Caco-2 (cell line): ENCODE measurements at regions not wholly inside any gene's neighbourhood (a gene's known extent, or its start where the extent isn't known, plus 50 kb on each side); places are given as distances from the start of the nearest gene placed in this dataset.
"Not testable (repeated sequence)": the region's sequence is repeated elsewhere in the genome, so short reads cannot be mapped to it uniquely, and the experiment has no call there.

ENCODE experiments used
- BruUV-seq: library from RNA; stranded (reverse); fragments of 400-500 nt; replicated peaks from 2 replicates; lab custom pipeline; 2021; lab: Mats Ljungman, UMichigan
- CTCF ChIA-PET: fragments of 300-600 bp; sonication (Branson Sonifier 250); formaldehyde crosslinking; loops from one replicate; lab custom pipeline; 2022; ENCODE audit warnings: antibody characterized with exemption; lab: Charles Lee
- POLR2A ChIA-PET: fragments of 300-600 bp; sonication (Branson Sonifier 250); formaldehyde crosslinking; loops from one replicate; lab custom pipeline; 2022; ENCODE audit warnings: antibody characterized with exemption; lab: Charles Lee
- DNase-seq, 2 experiments: peaks; one replicate each; pipeline versions ENCODE4 v3.0.0 to v3.0.0-alpha.2; 2020 to 2022
- H3K27me3 ChIP-seq: replicated peaks from 2 replicates; pipeline ENCODE4 v1.6.0; 2011; ENCODE audit warnings: low read length; ENCODE audit not compliant: control insufficient read depth, insufficient read depth
- H3K36me3 ChIP-seq: 2 replicates; pipeline ENCODE4 v1.5.1; 2011; ENCODE audit warnings: low read length; ENCODE audit not compliant: control insufficient read depth, insufficient read depth
- H3K4me1 ChIP-seq: fragments of 250-450 bp; sonication (Bioruptor Pico); 2 replicates; pipeline ENCODE4 v1.5.1; 2020; ENCODE audit warnings: mild to moderate bottlenecking
- H3K4me3 ChIP-seq: 2 replicates; pipeline ENCODE4 v1.5.1; 2011; ENCODE audit warnings: low read depth, mild to moderate bottlenecking, control low read depth, low read length
- H3K9me3 ChIP-seq: fragments of 250-450 bp; sonication (Bioruptor Pico); 2 replicates; pipeline ENCODE4 v1.5.1; 2020; ENCODE audit warnings: mild to moderate bottlenecking, moderate library complexity
- H3K27ac Mint-ChIP-seq: one replicate; pipeline ENCODE4 v1.8.0; 2022; ENCODE audit warnings: mixed read lengths; ENCODE audit not compliant: unreplicated experiment
- H3K27me3 Mint-ChIP-seq: one replicate; pipeline ENCODE4 v1.8.0; 2022; ENCODE audit warnings: mixed read lengths; ENCODE audit not compliant: insufficient read depth, unreplicated experiment
- H3K36me3 Mint-ChIP-seq: one replicate; pipeline ENCODE4 v1.8.0; 2022; ENCODE audit warnings: mild to moderate bottlenecking, mixed read lengths; ENCODE audit not compliant: insufficient read depth, unreplicated experiment
- H3K4me1 Mint-ChIP-seq: one replicate; pipeline ENCODE4 v1.8.0; 2022; ENCODE audit warnings: low read depth, mixed read lengths; ENCODE audit not compliant: unreplicated experiment
- H3K4me3 Mint-ChIP-seq: one replicate; pipeline ENCODE4 v1.8.0; 2022; ENCODE audit warnings: mild to moderate bottlenecking, moderate library complexity, mixed read lengths; ENCODE audit not compliant: unreplicated experiment
- H3K9me3 Mint-ChIP-seq: one replicate; pipeline ENCODE4 v1.8.0; 2022; ENCODE audit warnings: mixed read lengths; ENCODE audit not compliant: unreplicated experiment
- CTCF ChIP-seq, 2 experiments: fragments of 200-600 bp in 1 of 2; IDR thresholded peaks; 1 replicate in 1 of 2; 2 replicates in 1 of 2; pipeline versions ENCODE4 v1.5.1 to v1.8.0; 2011 to 2022; ENCODE audit warnings: antibody characterized with exemption in 1 of 2, control low read depth in 1 of 2, inconsistent platforms in 1 of 2, low read depth in 1 of 2, low read length in 1 of 2, mild to moderate bottlenecking in 1 of 2, moderate library complexity in 1 of 2; ENCODE audit not compliant: insufficient read depth in 1 of 2, severe bottlenecking in 1 of 2, unreplicated experiment in 1 of 2
- intact Hi-C: fragments of 100-400 bp; cut with micrococcal nuclease; formaldehyde crosslinking; loops from one replicate; pipeline ENCODE4 v1.10.0; 2022; ENCODE audit not compliant: unreplicated experiment

DNA sequence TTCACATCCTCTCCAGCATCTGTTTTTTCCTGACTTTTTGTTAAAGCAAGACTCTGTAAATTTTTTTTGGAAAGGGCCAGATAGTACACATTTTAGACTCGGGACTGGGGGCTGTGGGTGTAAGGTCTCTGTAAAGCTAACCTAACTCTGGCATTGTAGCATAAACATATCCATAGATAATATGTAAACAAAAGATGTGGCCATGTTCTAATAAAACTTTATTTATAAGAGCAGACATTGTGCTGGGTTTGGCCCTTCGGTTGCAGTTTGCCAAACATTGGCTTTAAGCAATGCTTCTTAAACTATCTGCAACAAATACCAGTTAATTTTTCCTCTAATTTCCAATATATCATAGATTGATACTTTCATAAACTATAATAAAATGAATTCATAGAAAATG is 605.2 kb downstream of the EBF1 start:
- H3K4me1 ChIP-seq = no peaks in the 10 kb centered on the region
- Mint-ChIP-seq H3K36me3 (no peaks in the 10 kb centered on the region), H3K4me3 (no peak overlapping the region), H3K4me1 (no peaks in the 10 kb centered on the region), H3K27me3 (peaks cover 6% of the 10 kb centered on the region), H3K27ac (no peak overlapping the region), H3K9me3 (no peaks in the 10 kb centered on the region)
- no peak for DNase-seq
- intact Hi-C loops = no loop called here
- ChIA-PET POLR2A (no interaction called here), CTCF (no interaction called here)
- no peak overlapping the region for H3K4me3 ChIP-seq
- no peaks in the 10 kb centered on the region for H3K27me3 ChIP-seq
- no peaks in the 10 kb centered on the region for H3K9me3 ChIP-seq
- TF ChIP-seq CTCF (IDR thresholded peaks at IDR 0.05; ENCODE audit: insufficient read depth in 1 of 2, low read depth in 1 of 2, low read length in 1 of 2, severe bottlenecking in 1 of 2, unreplicated experiment in 1 of 2) = no peak
- no peaks in the 10 kb centered on the region for H3K36me3 ChIP-seq
- no TSS peak for BruUV-seq

DNA sequence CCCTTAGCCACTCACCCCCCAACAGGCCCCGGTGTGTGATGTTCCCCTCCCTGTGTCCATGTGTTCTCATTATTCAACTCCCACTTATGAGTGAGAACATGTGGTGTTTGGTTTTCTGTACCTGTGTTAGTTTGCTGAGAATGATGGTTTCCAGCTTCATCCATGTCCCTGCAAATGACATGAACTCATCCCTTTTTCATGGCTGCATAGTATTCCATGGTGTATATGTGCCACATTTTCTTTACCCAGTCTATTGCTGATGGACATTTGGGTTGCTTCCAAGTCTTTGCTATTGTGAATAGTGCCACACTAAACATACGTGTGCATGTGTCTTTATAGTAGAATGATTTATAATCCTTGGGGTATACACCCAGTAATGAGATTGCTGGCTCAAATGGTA is 605.7 kb downstream of the EBF1 start:
- H3K9me3 Mint-ChIP-seq, CTCF ChIA-PET, BruUV-seq, H3K36me3 Mint-ChIP-seq, H3K4me3 ChIP-seq, H3K4me1 Mint-ChIP-seq, H3K4me3 Mint-ChIP-seq, H3K9me3 ChIP-seq, H3K27ac Mint-ChIP-seq, DNase-seq, intact Hi-C loops, H3K36me3 ChIP-seq, H3K4me1 ChIP-seq, H3K27me3 Mint-ChIP-seq, H3K27me3 ChIP-seq, POLR2A ChIA-PET: not testable (repeated sequence)

GRCh38 chr5:158492841-158493242 is 606.9 kb downstream of the EBF1 start:
- no TSS peak for BruUV-seq

More at GRCh38 chr5:158492841-158493242, 606.9 kb downstream of the EBF1 start:
- H3K9me3 ChIP-seq = no peaks in the 10 kb centered on the region
- Mint-ChIP-seq H3K36me3 (no peaks in the 10 kb centered on the region), H3K9me3 (no peaks in the 10 kb centered on the region), H3K27me3 (peaks cover 6% of the 10 kb centered on the region), H3K4me1 (no peaks in the 10 kb centered on the region), H3K27ac (no peak overlapping the region), H3K4me3 (no peak overlapping the region)
- no peak for DNase-seq
- TF ChIP-seq CTCF (IDR thresholded peaks at IDR 0.05; ENCODE audit: insufficient read depth in 1 of 2, low read depth in 1 of 2, low read length in 1 of 2, severe bottlenecking in 1 of 2, unreplicated experiment in 1 of 2) = no peak
- H3K27me3 ChIP-seq = no peaks in the 10 kb centered on the region
- no peaks in the 10 kb centered on the region for H3K4me1 ChIP-seq
- no peaks in the 10 kb centered on the region for H3K36me3 ChIP-seq
- H3K4me3 ChIP-seq = no peak overlapping the region
- POLR2A ChIA-PET = no interaction called here
- intact Hi-C loops = no loop called here
- CTCF ChIA-PET = no interaction called here
